HG03039 (cell line): ENCODE measurements at regions not wholly inside any gene's neighbourhood (a gene's known extent, or its start where the extent isn't known, plus 50 kb on each side); places are given as distances from the start of the nearest gene placed in this dataset.
"Not testable (repeated sequence)": the region's sequence is repeated elsewhere in the genome, so short reads cannot be mapped to it uniquely, and the experiment has no call there.

Experiments used
- ATAC-seq: cut with Tn5 transposase; IDR thresholded peaks from one replicate; pipeline ENCODE4 v1.9.1; 2021; ENCODE audit warnings: mild to moderate bottlenecking, moderate library complexity; ENCODE audit not compliant: unreplicated experiment

DNA sequence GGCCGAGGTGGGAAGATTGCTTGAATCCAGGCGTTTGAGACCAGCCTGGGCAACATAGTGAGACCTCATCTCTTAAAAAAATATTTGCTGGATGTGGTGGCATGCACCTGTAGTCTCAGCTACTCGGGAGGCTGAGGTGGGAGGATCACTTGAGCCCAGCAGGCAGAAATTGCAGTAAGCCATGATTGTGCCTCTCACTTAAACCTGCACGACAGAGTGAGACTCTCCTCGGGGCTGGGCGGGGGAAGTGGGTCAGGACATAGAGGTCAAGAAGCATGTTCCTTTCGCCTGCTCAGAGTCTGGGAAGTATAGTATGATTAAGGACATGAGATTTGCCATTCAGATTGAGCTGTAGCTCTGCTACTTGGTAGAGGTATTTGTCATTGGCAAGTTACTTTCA lies 52.3 kb downstream of the SEPTIN7 start:
- ATAC-seq, result not testable (repeated sequence)

DNA sequence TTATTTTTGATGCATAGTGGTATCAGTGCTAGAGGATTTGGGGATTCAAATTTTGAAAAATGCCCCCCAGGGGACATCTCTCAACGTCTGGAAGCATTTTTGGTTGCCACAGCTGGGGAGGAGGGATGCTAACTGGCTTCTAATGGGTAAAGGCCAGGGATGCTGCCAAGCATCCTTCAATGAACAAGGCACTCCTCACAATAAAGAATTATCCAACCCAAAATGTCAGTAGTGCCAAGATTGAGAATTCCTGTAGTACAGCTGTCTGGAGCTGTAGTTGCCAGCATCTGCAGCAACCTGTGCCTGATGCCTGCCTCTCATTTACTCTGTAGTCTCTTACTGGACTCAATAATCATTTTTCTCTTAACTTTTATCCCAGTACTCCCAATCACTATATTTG lies 53.5 kb downstream of the SEPTIN7 start:
- no peak for ATAC-seq

- no peak for ATAC-seq
Measured at GRCh38 chr7:35856175-35856574, 55.3 kb downstream of the SEPTIN7 start.

DNA sequence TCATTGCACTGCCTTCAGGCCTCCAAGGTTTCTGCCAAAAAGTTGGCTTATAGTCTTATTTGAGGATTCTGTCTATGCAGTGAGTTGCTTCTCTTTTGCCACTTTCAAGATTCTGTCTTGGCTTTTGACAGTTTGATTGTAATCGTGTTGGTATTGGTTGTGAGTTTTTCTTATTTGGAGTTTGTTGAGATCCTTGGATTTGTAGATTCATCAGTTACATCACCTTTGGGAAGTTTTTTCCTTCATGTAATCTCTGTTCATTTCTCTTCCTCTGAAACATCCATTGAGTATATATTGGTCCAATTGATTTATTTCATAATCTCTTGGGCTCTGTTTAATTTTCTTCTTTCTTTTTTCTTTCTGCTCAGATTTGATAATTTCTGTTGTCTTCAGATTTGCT lies 59.8 kb downstream of the SEPTIN7 start:
- no peak for ATAC-seq

DNA sequence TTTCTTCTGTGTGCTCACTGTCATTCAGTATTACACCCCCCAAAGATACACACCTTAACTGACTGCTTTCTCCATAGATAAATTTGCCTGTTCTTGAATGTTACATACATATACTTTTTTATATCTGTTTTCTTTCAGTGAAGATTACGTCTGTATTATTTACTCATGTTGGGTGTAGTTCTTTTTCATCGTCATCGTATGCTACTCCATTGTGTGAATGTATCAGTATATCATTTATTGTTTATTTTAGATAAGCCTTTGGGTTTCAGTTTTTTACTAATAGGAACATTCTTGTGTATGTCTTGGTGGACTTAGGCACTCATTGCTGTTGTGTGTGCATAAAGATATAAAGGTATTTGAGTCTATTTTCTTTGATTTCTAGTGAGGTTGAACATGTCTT lies 64.4 kb downstream of the SEPTIN7 start:
- ATAC-seq, result no peak

DNA sequence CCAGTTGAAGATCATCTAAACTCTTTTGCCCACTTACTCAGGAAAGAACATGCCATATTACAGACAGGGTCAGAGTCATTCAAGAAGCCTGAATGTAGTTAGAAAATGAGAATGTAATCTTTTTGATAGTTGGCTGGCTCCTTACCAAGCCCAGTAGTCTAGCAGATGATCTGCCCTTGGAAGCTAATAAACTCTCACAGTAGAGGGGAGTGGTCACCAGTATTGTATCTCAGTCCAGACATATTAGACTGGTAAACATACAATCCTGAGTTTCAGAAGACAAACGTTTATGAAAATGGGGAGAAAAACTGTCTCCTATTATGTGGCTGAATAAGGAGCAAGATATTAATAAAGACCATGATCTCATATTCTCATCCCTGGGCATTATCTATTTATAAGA lies 65.3 kb downstream of the SEPTIN7 start:
- ATAC-seq, result no peak

DNA sequence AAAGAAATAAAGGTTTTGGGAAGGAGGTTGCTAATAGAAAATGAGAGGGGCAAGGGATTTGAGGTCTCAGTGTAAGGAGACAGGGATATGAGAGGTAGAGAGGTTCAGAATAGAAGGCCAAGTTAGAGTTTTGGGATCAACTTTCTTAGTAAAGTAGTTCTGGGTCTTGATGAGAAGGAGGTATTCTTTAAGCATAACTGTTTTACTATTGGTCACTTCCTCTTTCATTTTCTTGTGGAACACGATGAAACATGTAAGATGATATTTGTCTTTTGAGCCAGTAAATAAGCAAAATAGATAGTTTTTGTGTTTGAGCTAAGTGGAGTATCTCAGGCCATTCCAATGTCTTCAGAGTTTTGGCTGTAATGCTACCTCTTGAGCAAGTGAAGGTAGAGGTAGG lies 68.3 kb downstream of the SEPTIN7 start:
- ATAC-seq, result not testable (repeated sequence)

GRCh38 chr7:35869810-35870209 lies 69.0 kb downstream of the SEPTIN7 start:
- no peak for ATAC-seq

DNA sequence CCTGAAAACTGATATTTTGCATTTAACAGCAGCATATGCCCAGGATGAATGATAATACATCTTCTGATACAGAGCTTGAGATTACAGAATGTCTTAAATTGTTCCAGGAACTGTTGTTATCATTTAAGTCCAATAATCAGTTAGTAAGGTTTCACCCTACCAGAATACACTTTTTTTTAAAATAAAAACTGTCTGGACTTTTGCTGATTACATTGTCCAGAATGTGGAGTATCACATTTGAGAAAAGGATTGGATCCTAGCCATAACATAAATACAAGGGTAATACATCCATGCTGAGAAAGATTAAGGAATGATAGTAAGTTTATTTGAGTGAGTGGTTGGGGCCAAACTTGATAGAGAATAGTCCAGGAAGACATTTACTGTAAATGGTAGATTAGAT lies 71.0 kb downstream of the SEPTIN7 start:
- no peak for ATAC-seq

DNA sequence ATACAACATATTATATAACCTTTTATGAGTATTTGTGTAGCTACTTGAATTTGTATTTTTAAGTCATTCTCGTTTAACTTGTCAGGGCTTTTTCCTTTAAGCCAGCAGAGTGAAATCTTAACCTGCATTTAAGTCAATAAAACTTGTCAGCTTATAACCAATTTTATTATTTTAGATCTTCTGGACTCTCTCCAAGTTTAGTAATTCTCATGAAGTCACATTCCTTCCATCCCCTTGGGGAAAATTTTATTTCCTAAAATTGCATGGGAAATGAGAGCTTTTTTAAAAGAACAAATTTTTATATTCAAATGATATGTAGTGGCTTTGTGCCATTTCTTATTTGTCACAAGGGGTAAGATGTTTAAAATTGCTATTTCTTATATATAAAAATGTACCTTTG lies 74.0 kb downstream of the SEPTIN7 start:
- ATAC-seq, result no peak

GRCh38 chr7:35875292-35875691 lies 74.4 kb downstream of the SEPTIN7 start:
- no peak for ATAC-seq

- ATAC-seq, result no peak
Measured at GRCh38 chr7:35878351-35878750, 77.5 kb downstream of the SEPTIN7 start.

DNA sequence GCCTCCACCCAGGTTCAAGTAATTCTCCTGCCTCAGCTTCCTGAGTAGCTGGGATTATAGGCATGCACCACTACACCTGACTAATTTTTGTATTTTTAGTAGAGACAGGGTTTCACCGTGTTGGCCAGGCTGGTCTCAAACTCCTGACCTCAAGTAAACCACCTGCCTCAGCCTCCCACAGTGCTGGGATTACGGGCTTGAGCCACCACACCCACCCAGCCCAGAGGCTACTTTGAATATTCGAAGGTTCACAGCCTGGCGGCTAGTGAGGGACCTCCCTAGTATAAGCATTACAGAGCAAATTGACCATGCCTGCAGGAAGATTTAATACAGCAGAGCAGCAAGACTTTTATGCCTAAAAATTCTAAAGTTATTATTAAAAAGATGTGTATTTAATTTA lies 86.6 kb downstream of the SEPTIN7 start:
- ATAC-seq, result not testable (repeated sequence)

- ATAC-seq, result no peak
Measured at GRCh38 chr7:35889001-35889400, 88.1 kb downstream of the SEPTIN7 start.

GRCh38 chr7:35889870-35890269 lies 89.0 kb downstream of the SEPTIN7 start:
- no peak for ATAC-seq

DNA sequence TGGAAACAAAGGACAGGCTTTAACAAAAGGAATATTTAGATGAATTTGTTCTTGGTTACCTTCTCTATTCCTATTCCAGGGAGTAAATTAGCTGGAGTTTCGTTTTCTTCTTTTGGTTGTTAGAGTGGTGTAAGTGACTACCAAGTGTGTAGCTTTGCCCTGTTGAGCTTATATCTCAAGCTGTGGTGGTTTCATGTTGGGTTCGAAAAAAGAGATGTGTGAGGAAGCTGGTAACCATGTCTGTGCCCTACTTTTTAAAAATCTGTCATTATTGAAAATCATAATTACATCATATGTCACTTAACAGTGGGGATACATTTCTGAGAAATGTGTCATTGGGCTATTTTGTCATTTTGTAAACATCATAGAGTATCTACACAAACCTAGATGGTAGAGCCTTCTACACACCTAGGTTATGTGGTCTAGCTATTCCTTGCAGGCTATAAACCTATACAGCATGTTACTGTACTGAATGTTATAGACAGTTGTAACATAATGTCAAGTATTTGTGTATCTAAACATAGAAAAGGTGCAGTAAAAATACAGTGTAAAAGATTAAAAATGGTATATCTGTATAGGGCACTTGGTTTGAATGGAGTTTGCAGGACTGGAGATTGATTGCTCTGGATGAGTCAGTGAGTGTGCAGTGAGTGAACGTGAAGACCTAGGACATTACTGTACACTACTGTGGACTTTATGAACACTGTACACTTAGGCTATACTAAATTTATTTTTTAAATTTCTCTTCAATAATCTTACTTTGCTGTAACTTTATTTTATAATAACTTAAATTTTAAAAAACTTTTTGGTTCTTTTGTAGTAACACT lies 90.4 kb downstream of the SEPTIN7 start:
- no peak for ATAC-seq

DNA sequence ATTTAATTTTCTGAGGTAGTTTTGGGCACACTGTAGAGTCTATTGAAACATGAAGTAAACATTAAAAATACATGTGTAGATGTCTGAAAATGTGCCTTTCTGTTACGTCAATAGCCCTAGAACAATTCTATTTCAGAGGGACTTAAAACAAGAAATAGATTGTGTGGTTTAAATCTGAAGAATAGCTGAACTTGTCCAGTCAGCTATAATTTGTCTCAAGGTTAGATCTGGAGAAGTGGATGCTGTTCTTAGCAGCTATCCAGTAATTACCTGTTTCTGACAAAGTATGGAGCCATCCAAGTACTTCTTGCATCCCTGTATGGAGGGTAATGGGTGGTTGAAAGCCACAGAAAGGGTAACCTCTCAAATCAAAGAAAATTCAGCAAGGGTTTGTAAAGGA lies 92.8 kb downstream of the SEPTIN7 start:
- ATAC-seq, result no peak

GRCh38 chr7:35894721-35895120 lies 93.9 kb downstream of the SEPTIN7 start:
- ATAC-seq, result no peak

DNA sequence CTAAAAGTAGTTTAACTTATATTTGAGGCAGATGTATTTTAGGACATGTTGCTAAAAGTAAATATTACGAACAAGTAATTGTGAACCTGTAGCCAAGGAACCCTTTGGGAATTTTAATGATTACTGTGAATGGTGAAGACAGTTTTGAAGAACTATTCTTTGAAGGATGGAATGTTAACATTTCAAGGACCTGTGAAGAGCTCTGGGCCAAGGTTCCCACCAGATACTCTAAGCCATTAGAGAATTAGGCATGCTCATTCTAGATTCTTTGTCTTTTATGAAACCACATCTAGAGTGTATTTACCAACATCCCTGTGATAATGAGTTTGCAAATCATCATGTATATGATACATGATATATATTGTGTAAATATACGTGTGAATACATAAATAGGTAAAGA lies 99.8 kb downstream of the SEPTIN7 start:
- ATAC-seq, result no peak

DNA sequence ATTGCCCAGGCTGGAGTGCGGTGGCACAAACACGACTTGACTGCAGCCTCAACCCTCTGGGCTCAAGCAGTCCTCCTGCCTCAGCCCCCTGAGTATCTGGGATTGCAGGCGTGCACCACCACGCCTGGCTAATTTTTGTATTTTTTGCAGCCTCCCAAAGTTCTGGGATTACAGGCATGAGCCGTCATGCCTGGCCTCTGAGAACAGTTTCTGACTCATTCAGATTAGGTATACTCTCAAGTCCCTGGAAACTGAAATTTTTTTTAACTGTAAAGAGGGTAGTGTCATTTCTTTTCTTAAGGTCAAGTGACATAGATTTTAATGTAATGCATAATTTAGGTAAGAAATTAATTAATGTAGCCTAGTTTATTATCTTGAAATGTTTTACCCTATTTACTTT lies 104.7 kb downstream of the SEPTIN7 start:
- ATAC-seq, result no peak

DNA sequence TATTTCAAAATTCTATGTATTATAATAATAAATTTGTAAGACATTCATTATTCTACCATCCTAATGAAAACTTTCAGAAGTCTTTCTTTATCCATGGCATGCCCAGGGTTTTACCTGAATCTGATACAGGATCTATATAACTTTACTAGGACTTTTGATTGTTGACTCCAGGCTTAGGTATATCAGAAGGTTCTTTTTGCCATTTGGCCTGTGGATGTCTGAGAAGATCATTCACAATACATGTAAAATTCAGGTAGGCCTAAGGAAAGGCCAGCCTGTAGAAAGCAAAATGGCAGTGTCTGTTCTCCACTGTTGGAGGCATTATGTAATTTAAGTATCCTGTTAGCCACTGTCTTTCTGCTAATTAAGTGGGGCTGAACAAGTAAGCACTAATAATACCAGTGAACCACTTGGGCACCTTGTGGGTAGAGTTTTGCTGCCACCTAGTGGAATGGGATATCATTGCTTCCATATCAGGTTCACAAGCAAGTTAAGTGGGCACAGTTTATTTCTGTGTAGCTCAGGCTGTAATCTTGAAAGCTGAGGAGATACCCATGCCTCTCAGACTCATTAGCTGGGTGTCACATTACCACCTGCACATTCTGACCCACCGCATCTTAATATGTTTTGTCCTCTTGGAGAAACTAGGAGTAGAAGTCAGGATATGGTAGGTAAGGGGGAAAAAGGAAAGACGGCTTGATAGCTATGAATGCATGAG lies 105.5 kb downstream of the SEPTIN7 start:
- ATAC-seq, result no peak
